SK-N-MC (cell line): ENCODE measurements at regions not wholly inside any gene's neighbourhood (a gene's known extent, or its start where the extent isn't known, plus 50 kb on each side); places are given as distances from the start of the nearest gene placed in this dataset.

ENCODE experiments used
- DNase-seq: peaks from one replicate; pipeline ENCODE4 v3.0.0-alpha.2; 2011; ENCODE audit warnings: low read depth, low spot score
- H3K27ac ChIP-seq: fragments of 200-600 bp; sonication (generic); 2 replicates; pipeline ENCODE4 v1.5.1; 2016; ENCODE audit warnings: mixed run types
- H3K36me3 ChIP-seq: fragments of 200-600 bp; sonication (generic); 2 replicates; pipeline ENCODE4 v1.6.1; 2017; ENCODE audit warnings: antibody characterized with exemption, low read length, mixed read lengths; ENCODE audit not compliant: insufficient read depth
- H3K4me3 ChIP-seq: fragments of 200-600 bp; sonication (generic); 2 replicates; pipeline ENCODE4 v1.5.1; 2016
- H3K9ac ChIP-seq: fragments of 200-600 bp; sonication (generic); 2 replicates; pipeline ENCODE4 v1.8.0; 2017; ENCODE audit warnings: mixed run types, mixed read lengths; ENCODE audit not compliant: insufficient read length
- H3K9me3 ChIP-seq: fragments of 200-600 bp; sonication (generic); 2 replicates; pipeline ENCODE4 v1.6.1; 2017; ENCODE audit warnings: low read depth, mild to moderate bottlenecking, antibody characterized with exemption, low read length, moderate library complexity, mixed read lengths
- EZH2 ChIP-seq: fragments of 200-600 bp; sonication (generic); IDR thresholded peaks from one replicate; pipeline ENCODE4 v1.6.1; 2017; ENCODE audit warnings: antibody characterized with exemption
- FOXP2 ChIP-seq: optimal IDR thresholded peaks from 2 replicates; pipeline ENCODE3; 2011; ENCODE audit warnings: mild to moderate bottlenecking, moderate library complexity; ENCODE audit not compliant: insufficient read depth; ENCODE audit errors: extremely low read length, control extremely low read depth
- POLR2AphosphoS5 ChIP-seq: IDR thresholded peaks from 2 replicates; pipeline ENCODE4 v1.6.1; 2012; ENCODE audit warnings: mild to moderate bottlenecking, low read depth, low read length, borderline replicate concordance

- Histone ChIP-seq H3K4me3 (no peak overlapping the region), H3K36me3 (no peaks in the 10 kb centered on the region), H3K27ac (no peak overlapping the region), H3K9ac (no peak overlapping the region), H3K9me3 (no peaks in the 10 kb centered on the region)
- TF ChIP-seq EZH2 (no peak), FOXP2 (no peak), POLR2AphosphoS5 (no peak)
- DNase-seq: no peak
Observed at GRCh38 chr13:42658019-42658418, 84.1 kb downstream of the TNFSF11 start.

DNA sequence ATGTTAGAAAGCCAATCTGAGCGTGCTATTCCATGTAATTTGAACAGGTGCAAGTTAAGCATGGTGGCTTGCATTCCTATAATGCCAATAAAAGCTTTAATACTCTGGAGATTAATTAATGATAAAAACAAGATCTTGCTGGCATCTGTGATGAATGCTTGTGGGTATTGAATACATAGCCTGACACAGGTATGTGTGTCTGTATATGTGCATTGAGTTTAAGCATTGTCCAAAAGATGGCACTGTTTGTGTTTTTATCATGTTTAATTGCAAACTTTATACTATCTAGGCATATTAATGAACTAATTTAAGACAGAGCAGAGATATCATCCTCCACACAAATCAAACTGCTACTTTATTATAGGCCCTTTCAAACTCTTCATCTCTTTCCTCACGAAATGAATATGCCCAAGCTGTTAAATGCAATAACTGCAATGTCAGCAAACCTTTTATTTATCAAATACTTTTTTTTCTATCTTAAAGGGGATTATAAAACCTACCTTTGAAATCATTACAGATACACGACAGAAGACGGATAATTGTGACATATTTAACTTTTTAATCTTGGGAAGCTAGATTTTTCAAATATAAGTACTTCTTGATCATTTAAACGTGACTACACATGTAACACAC is 86.5 kb downstream of the TNFSF11 start:
- no peaks in the 10 kb centered on the region for H3K9me3 ChIP-seq
- H3K36me3 ChIP-seq: no peaks in the 10 kb centered on the region
- no peak overlapping the region for H3K4me3 ChIP-seq
- no peak for TF ChIP-seq FOXP2
- no peak for TF ChIP-seq POLR2AphosphoS5
- no peak for TF ChIP-seq EZH2
- no peak overlapping the region for H3K27ac ChIP-seq
- no peak for DNase-seq
- no peak overlapping the region for H3K9ac ChIP-seq

GRCh38 chr13:42667638-42668037 is 93.7 kb downstream of the TNFSF11 start:
- TF ChIP-seq FOXP2 (no peak), POLR2AphosphoS5 (no peak), EZH2 (no peak)

GRCh38 chr13:42671502-42671901 is 97.5 kb downstream of the TNFSF11 start:
- H3K9me3 ChIP-seq: no peaks in the 10 kb centered on the region
- H3K9ac ChIP-seq: no peak overlapping the region
- TF ChIP-seq EZH2 (no peak), POLR2AphosphoS5 (no peak), FOXP2 (no peak)
- H3K4me3 ChIP-seq: no peak overlapping the region
- H3K36me3 ChIP-seq: no peaks in the 10 kb centered on the region
- no peak overlapping the region for H3K27ac ChIP-seq
- DNase-seq: no peak

More at GRCh38 chr13:42667638-42668037, 93.7 kb downstream of the TNFSF11 start:
- Histone ChIP-seq H3K36me3 (no peaks in the 10 kb centered on the region), H3K9ac (no peak overlapping the region), H3K9me3 (no peaks in the 10 kb centered on the region), H3K4me3 (no peak overlapping the region), H3K27ac (no peak overlapping the region)
- no peak for DNase-seq

DNA sequence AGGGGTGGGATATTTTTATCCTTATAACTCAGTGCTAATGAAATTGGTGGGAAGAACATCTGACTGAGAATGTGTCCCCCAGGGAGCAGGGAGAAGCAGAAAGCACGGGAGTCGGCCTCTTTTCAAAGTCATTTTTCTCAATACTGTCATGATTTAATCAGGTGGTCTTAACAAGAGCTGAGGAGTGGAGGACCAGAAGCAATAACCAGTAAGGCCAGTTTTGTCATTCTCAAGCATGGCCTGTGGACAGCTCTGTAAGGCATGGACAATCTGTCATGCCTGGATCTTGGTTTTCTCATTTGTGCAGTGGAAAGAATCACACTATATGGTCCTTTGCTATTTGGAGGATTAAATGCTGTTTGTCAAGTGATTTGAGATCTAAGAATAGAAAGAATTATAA is 99.7 kb downstream of the TNFSF11 start:
- no peaks in the 10 kb centered on the region for H3K36me3 ChIP-seq
- no peaks in the 10 kb centered on the region for H3K9me3 ChIP-seq
- H3K4me3 ChIP-seq: no peak overlapping the region
- no peak for DNase-seq
- no peak overlapping the region for H3K27ac ChIP-seq
- H3K9ac ChIP-seq: no peak overlapping the region
- TF ChIP-seq POLR2AphosphoS5: no peak
- TF ChIP-seq FOXP2: no peak
- no peak for TF ChIP-seq EZH2

DNA sequence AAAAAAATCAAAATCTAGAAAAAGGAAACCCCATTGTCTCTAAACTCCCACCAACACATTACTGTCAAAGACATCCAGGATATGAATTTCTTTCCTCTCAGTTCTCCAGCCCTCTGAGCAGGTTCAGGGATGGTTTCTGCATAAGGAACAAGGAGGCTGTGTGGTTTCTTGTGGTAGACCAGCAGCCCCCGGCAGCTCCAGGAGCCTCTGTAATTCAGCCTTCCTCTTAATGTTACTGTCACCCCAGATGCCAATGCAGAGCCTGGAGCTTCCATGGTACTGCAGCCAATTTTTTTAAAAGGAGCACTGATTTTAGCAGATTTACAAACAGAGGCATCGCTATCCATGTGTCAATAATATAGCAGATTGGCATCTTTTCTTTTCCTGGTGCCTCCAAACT is 100.6 kb upstream of the FAM216B start:
- TF ChIP-seq EZH2 (no peak), POLR2AphosphoS5 (no peak), FOXP2 (no peak)
- no peaks in the 10 kb centered on the region for H3K36me3 ChIP-seq
- no peak overlapping the region for H3K27ac ChIP-seq
- H3K9me3 ChIP-seq: no peaks in the 10 kb centered on the region
- H3K9ac ChIP-seq: no peak overlapping the region
- DNase-seq: no peak
- no peak overlapping the region for H3K4me3 ChIP-seq

- DNase-seq: no peak
- no peaks in the 10 kb centered on the region for H3K36me3 ChIP-seq
Observed at GRCh38 chr13:42681326-42682100, 99.9 kb upstream of the FAM216B start.

GRCh38 chr13:42684226-42684625 is 97.2 kb upstream of the FAM216B start:
- Histone ChIP-seq H3K27ac (no peak overlapping the region), H3K36me3 (no peaks in the 10 kb centered on the region), H3K9me3 (no peaks in the 10 kb centered on the region), H3K9ac (no peak overlapping the region), H3K4me3 (no peak overlapping the region)
- no peak for DNase-seq
- no peak for TF ChIP-seq FOXP2
- no peak for TF ChIP-seq POLR2AphosphoS5
- TF ChIP-seq EZH2: no peak

More at GRCh38 chr13:42681326-42682100, 99.9 kb upstream of the FAM216B start:
- Histone ChIP-seq H3K9me3 (no peaks in the 10 kb centered on the region), H3K4me3 (no peak overlapping the region), H3K27ac (no peak overlapping the region), H3K9ac (no peak overlapping the region)
- no peak for TF ChIP-seq POLR2AphosphoS5
- no peak for TF ChIP-seq FOXP2
- no peak for TF ChIP-seq EZH2
